ENCODE measurements at regions not wholly inside any gene's neighbourhood (a gene's known extent, or its start where the extent isn't known, plus 50 kb on each side); places are given as distances from the start of the nearest gene placed in this dataset.

DNA sequence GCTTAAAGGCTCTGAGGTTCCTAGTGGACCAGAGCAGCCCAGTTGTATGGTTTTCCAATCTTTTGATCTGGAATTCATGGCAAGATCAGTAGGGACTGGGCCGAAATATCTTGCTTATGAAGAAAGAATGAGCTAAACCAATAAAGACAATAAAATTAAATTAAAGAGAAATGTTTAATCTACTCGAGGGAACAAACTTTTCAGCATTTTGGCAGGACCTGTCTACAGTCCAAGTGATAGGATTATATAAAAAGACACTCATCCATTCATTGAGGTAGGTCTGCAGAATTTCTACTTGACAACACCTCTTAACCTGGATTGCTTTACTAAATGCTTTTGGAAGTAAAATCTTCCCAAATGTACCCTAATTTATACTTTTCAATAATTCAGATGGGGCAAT lies 113.6 kb downstream of the AXIN2 start:
- in situ Hi-C loops (cut with HindIII; ENCODE audit: low sequenced_read_pairs), result no loop called here
- DNase-seq (ENCODE audit: low spot score), result no peak

- no peak for DNase-seq (ENCODE audit: low spot score)
- in situ Hi-C loops (cut with HindIII; ENCODE audit: low sequenced_read_pairs), result no loop called here
Measured at GRCh38 chr17:65446838-65447526, 114.5 kb downstream of the AXIN2 start.

- no peak for DNase-seq (ENCODE audit: low spot score)
- in situ Hi-C loops (cut with HindIII; ENCODE audit: low sequenced_read_pairs), result no loop called here
Measured at GRCh38 chr17:65446043-65446442, 115.4 kb downstream of the AXIN2 start.

DNA sequence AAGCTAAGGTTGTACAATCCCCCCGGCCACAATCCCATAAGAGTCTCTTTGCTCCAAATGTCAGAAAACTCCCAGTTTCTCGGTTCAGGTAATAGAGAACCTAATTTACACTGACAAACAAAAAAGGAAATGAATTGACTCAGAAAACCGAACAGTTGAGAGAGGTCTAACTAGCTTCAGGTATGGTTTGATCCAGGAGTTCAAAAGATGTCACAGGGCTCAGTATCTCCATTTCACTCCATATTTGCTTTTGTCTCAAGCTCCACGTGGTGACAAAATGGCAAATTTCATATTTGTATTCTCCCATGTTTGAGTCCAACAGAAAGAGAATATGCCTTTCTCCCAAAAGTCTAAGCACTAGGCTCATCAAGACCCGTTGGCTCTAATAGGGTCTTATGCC lies 117.4 kb downstream of the AXIN2 start:
- no peak for DNase-seq (ENCODE audit: low spot score)
- in situ Hi-C loops (cut with HindIII; ENCODE audit: low sequenced_read_pairs), result no loop called here

GRCh38 chr17:65442691-65443090 lies 118.8 kb downstream of the AXIN2 start:
- in situ Hi-C loops (cut with HindIII; ENCODE audit: low sequenced_read_pairs), result no loop called here
- no peak for DNase-seq (ENCODE audit: low spot score)

- in situ Hi-C loops (cut with HindIII; ENCODE audit: low sequenced_read_pairs), result no loop called here
- no peak for DNase-seq (ENCODE audit: low spot score)
Measured at GRCh38 chr17:65442250-65442649, 119.2 kb downstream of the AXIN2 start.

GRCh38 chr17:65441053-65441605 lies 120.3 kb downstream of the AXIN2 start:
- in situ Hi-C loops (cut with HindIII; ENCODE audit: low sequenced_read_pairs), result no loop called here
- DNase-seq (ENCODE audit: low spot score), result no peak

DNA sequence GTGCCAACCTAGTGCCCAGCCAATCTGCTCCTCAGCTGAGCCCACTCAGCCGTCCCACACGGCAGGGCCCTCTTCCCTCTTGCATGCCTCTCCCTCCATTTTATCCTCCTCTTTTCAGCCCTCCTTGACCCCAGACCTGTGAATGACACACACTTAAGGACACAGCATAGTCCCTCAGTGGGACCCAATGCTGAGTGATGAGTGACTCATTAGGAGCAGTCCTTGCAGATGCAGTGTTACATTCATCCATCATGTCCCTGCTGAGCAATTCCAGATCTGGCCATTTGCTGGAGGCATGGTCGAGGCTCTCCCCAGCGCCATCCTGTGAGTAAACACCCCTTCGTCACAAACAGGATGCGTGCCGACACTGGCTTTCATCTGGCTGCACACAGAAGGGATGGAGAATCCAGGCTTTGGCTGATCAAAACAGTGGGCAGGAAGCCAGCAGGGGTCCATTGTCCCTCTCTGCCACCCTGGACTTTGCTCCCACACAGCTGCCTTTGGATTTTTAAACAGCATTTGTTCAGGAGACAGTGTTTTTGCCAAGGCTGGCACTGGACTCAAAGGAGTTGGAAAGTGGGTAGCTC lies 122.6 kb downstream of the AXIN2 start:
- DNase-seq (ENCODE audit: low spot score), result no peak
- in situ Hi-C loops (cut with HindIII; ENCODE audit: low sequenced_read_pairs), result no loop called here

- in situ Hi-C loops (cut with HindIII; ENCODE audit: low sequenced_read_pairs), result no loop called here
- no peak for DNase-seq (ENCODE audit: low spot score)
Measured at GRCh38 chr17:65438173-65438572, 123.3 kb downstream of the AXIN2 start.

DNA sequence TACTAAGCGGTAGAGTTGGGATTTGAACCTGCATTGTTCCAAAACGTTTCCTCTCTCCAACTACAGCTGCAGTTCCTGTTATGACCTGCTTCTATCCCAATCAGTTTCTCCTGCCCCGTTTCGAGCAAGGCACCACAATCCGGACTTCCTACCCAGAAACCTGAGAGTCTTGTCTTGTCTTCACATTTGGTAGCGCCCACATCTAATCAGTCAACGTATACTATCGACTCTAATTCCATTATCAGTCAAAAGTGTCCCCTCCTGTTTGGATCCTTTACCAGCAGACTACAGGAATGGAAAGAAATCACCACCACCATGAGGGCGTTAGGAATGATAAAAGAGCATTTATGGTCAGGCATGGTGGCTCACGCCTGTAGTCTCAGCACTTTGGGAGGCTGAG lies 124.6 kb downstream of the AXIN2 start:
- in situ Hi-C loops (cut with HindIII; ENCODE audit: low sequenced_read_pairs), result no loop called here

DNA sequence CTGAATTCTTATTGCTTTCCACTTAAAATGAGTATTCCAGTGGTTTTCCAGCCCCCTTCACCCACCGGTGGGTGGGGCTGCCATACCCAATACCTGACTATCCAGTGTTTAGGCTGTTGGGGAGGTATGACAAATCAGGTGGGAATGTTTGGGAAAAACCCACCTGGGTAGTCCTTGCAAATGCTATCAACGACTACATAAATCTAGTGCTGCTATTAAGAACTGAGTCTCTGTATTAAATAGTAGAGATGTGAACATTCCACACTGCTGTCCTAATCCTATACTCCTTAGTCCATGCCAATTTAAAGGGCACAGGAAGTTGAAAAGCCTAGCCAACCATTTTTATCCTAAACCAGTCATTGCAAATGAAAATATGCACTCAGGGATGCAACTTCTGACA lies 126.6 kb downstream of the AXIN2 start:
- DNase-seq (ENCODE audit: low spot score), result no peak
- in situ Hi-C loops (cut with HindIII; ENCODE audit: low sequenced_read_pairs), result no loop called here

More for the DNA sequence above, 124.6 kb downstream of the AXIN2 start:
- no peak for DNase-seq (ENCODE audit: low spot score)

- in situ Hi-C loops (cut with HindIII; ENCODE audit: low sequenced_read_pairs), result no loop called here
- no peak for DNase-seq (ENCODE audit: low spot score)
Measured at GRCh38 chr17:65434251-65434650, 127.2 kb downstream of the AXIN2 start.

- DNase-seq (ENCODE audit: low spot score), result no peak
- in situ Hi-C loops (cut with HindIII; ENCODE audit: low sequenced_read_pairs), result no loop called here
Measured at GRCh38 chr17:65433592-65433991, 127.9 kb downstream of the AXIN2 start.

DNA sequence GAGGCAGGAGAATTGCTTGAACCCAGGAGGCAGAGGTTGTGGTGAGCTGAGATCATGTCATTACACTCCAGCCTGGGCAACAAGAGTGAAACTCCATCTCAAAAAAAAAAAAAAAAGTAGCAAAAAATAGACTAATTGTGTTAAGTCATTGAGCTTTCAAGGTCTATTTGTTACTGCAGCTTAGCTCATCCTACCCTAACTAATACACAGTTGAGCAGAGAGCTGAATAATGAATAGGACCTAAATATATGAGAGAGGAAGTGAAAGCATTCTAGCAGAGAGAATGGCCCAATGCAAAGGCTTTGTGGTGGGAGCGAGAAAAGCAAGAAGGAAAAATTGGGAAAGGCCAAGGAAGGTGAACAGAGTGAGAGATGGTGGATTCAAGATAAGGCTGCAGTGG lies 128.3 kb downstream of the AXIN2 start:
- no peak for DNase-seq (ENCODE audit: low spot score)
- in situ Hi-C loops (cut with HindIII; ENCODE audit: low sequenced_read_pairs), result no loop called here

GRCh38 chr17:65431116-65431515 lies 130.3 kb downstream of the AXIN2 start:
- no peak for DNase-seq (ENCODE audit: low spot score)
- in situ Hi-C loops (cut with HindIII; ENCODE audit: low sequenced_read_pairs), result no loop called here

GRCh38 chr17:65430209-65430833 lies 131.1 kb downstream of the AXIN2 start:
- in situ Hi-C loops (cut with HindIII; ENCODE audit: low sequenced_read_pairs), result no loop called here
- DNase-seq (ENCODE audit: low spot score), result no peak

- DNase-seq (ENCODE audit: low spot score), result no peak
- in situ Hi-C loops (cut with HindIII; ENCODE audit: low sequenced_read_pairs), result no loop called here
Measured at GRCh38 chr17:65423346-65424140, 137.9 kb downstream of the AXIN2 start.

GRCh38 chr17:65418622-65419021 lies 142.8 kb downstream of the AXIN2 start:
- DNase-seq (ENCODE audit: low spot score), result no peak
- in situ Hi-C loops (cut with HindIII; ENCODE audit: low sequenced_read_pairs), result no loop called here

- in situ Hi-C loops (cut with HindIII; ENCODE audit: low sequenced_read_pairs), result no loop called here
- DNase-seq (ENCODE audit: low spot score), result no peak
Measured at GRCh38 chr17:65417406-65418221, 143.8 kb downstream of the AXIN2 start.
